Suprapubic skin (tissue), 4 donors: ENCODE measurements at regions not wholly inside any gene's neighbourhood (a gene's known extent, or its start where the extent isn't known, plus 50 kb on each side); places are given as distances from the start of the nearest gene placed in this dataset.

Source experiments
- DNase-seq, 2 donors: peaks; one replicate each; pipeline ENCODE4 v3.0.0-alpha.2; 2019; ENCODE audit warnings: low spot score in 2 of 2
- H3K27ac ChIP-seq: fragments of 200-600 bp; sonication (generic); one replicate; pipeline ENCODE4 v1.5.1; 2019
- H3K27me3 ChIP-seq: fragments of 200-600 bp; sonication (generic); one replicate; pipeline ENCODE4 v1.5.1; 2019
- H3K36me3 ChIP-seq: fragments of 200-600 bp; sonication (generic); one replicate; pipeline ENCODE4 v1.5.1; 2019
- H3K4me1 ChIP-seq: fragments of 200-600 bp; sonication (generic); one replicate; pipeline ENCODE4 v1.5.1; 2019
- H3K4me3 ChIP-seq: fragments of 200-600 bp; sonication (generic); one replicate; pipeline ENCODE4 v1.5.1; 2019; ENCODE audit warnings: mild to moderate bottlenecking
- H3K9me3 ChIP-seq: fragments of 200-600 bp; sonication (generic); one replicate; pipeline ENCODE4 v1.5.1; 2019
- CTCF ChIP-seq, 2 donors: fragments of 200-600 bp in 1 of 2; fragments of 450-650 bp in 1 of 2; sonication (generic) in 1 of 2; IDR thresholded peaks; one replicate each; pipeline ENCODE4 v1.5.1; 2016 to 2019; ENCODE audit warnings: antibody characterized with exemption in 2 of 2, mild to moderate bottlenecking in 1 of 2, moderate library complexity in 1 of 2
- EP300 ChIP-seq: sonication (generic); formaldehyde crosslinking; IDR thresholded peaks from one replicate; pipeline ENCODE4 v1.6.1; 2017; ENCODE audit warnings: antibody characterized with exemption
- POLR2A ChIP-seq, 2 donors: fragments of 450-650 bp; IDR thresholded peaks; one replicate each; pipeline ENCODE4 v1.6.1; 2017; ENCODE audit warnings: antibody characterized with exemption in 2 of 2, mild to moderate bottlenecking in 2 of 2, moderate library complexity in 2 of 2
- POLR2AphosphoS5 ChIP-seq, 3 donors: sonication (generic); formaldehyde crosslinking; IDR thresholded peaks; one replicate each; pipeline ENCODE4 v1.6.1; 2017; ENCODE audit warnings: antibody characterized with exemption in 3 of 3
- WGBS: methylation state at CpG from one replicate; pipeline ENCODE4 v1.1.5; 2018; 5-methylcytosine and 5-hydroxymethylcytosine counted together

- WGBS, result 84% methylated on average over 3 of the region's 3 CpGs
- H3K9me3 ChIP-seq, result peaks cover 4% of the 10 kb centered on the region
- no peak for DNase-seq
- H3K27ac ChIP-seq, result no peak overlapping the region
- no peak for TF ChIP-seq EP300
- TF ChIP-seq POLR2A (IDR thresholded peaks at IDR 0.05), result no peak
- TF ChIP-seq CTCF (IDR thresholded peaks at IDR 0.05), result no peak
- TF ChIP-seq POLR2AphosphoS5 (IDR thresholded peaks at IDR 0.05), result no peak
- no peak overlapping the region for H3K4me3 ChIP-seq
- no peaks in the 10 kb centered on the region for H3K36me3 ChIP-seq
- H3K27me3 ChIP-seq, result no peaks in the 10 kb centered on the region
- no peaks in the 10 kb centered on the region for H3K4me1 ChIP-seq
Observed at GRCh38 chr13:27691207-27691606, 69.5 kb downstream of the POLR1D start.

- Histone ChIP-seq H3K9me3 (peaks cover 1% of the 10 kb centered on the region), H3K4me1 (no peaks in the 10 kb centered on the region), H3K36me3 (no peaks in the 10 kb centered on the region), H3K4me3 (no peak overlapping the region), H3K27ac (no peak overlapping the region), H3K27me3 (no peaks in the 10 kb centered on the region)
- no peak for DNase-seq
- no peak for TF ChIP-seq POLR2A (IDR thresholded peaks at IDR 0.05)
- TF ChIP-seq CTCF (IDR thresholded peaks at IDR 0.05), result no peak
- no peak for TF ChIP-seq POLR2AphosphoS5 (IDR thresholded peaks at IDR 0.05)
- 43% methylated on average over 3 of the region's 3 CpGs for WGBS
Observed at GRCh38 chr13:27696731-27697130, 75.0 kb downstream of the POLR1D start.

- TF ChIP-seq CTCF (IDR thresholded peaks at IDR 0.05) (no peak), EP300 (no peak), POLR2A (IDR thresholded peaks at IDR 0.05) (no peak), POLR2AphosphoS5 (IDR thresholded peaks at IDR 0.05) (no peak)
- Histone ChIP-seq H3K27ac (no peak overlapping the region), H3K4me1 (no peaks in the 10 kb centered on the region), H3K36me3 (no peaks in the 10 kb centered on the region), H3K27me3 (no peaks in the 10 kb centered on the region), H3K9me3 (no peaks in the 10 kb centered on the region), H3K4me3 (no peak overlapping the region)
- WGBS, result 76% methylated on average over 4 of the region's 4 CpGs
- no peak for DNase-seq
Observed at GRCh38 chr13:27699952-27700351, 78.3 kb downstream of the POLR1D start.

GRCh38 chr13:27704681-27705080 lies 83.0 kb downstream of the POLR1D start:
- DNase-seq, result no peak
- Histone ChIP-seq H3K4me3 (no peak overlapping the region), H3K9me3 (peaks cover 5% of the 10 kb centered on the region), H3K27ac (no peak overlapping the region), H3K36me3 (no peaks in the 10 kb centered on the region), H3K27me3 (peaks cover 5% of the 10 kb centered on the region), H3K4me1 (no peaks in the 10 kb centered on the region)
- WGBS, result 89% methylated on average over 2 of the region's 2 CpGs
- TF ChIP-seq CTCF (IDR thresholded peaks at IDR 0.05), result no peak
- TF ChIP-seq POLR2AphosphoS5 (IDR thresholded peaks at IDR 0.05), result no peak
- no peak for TF ChIP-seq EP300
- no peak for TF ChIP-seq POLR2A (IDR thresholded peaks at IDR 0.05)

GRCh38 chr13:27708325-27708724 lies 84.0 kb upstream of the GSX1 start:
- Histone ChIP-seq H3K27ac (no peak overlapping the region), H3K36me3 (no peaks in the 10 kb centered on the region), H3K4me1 (no peaks in the 10 kb centered on the region), H3K9me3 (peaks cover 5% of the 10 kb centered on the region), H3K27me3 (peaks cover 5% of the 10 kb centered on the region), H3K4me3 (no peak overlapping the region)
- DNase-seq, result no peak
- TF ChIP-seq POLR2AphosphoS5 (IDR thresholded peaks at IDR 0.05) (no peak), EP300 (no peak), CTCF (IDR thresholded peaks at IDR 0.05) (no peak), POLR2A (IDR thresholded peaks at IDR 0.05) (no peak)
- WGBS, result 84% methylated on average over 9 of the region's 9 CpGs
